AG10803 (cell line): ENCODE measurements at regions not wholly inside any gene's neighbourhood (a gene's known extent, or its start where the extent isn't known, plus 50 kb on each side); places are given as distances from the start of the nearest gene placed in this dataset.

Experiments
- DNase-seq: peaks from one replicate; pipeline ENCODE4 v3.0.0; 2010; ENCODE audit warnings: low read depth
- H3K4me3 ChIP-seq: 2 replicates; pipeline ENCODE4 v1.5.1; 2011; ENCODE audit warnings: mild to moderate bottlenecking, low read length, control low read depth
- CTCF ChIP-seq: conservative IDR thresholded peaks from 2 replicates; pipeline ENCODE4 v1.5.1; 2011; ENCODE audit warnings: mild to moderate bottlenecking, low read length, control low read depth, inconsistent platforms

- no peak for TF ChIP-seq CTCF
- H3K4me3 ChIP-seq: no peak overlapping the region
These were observed 223.1 kb downstream of the MZT1 start for GRCh38 chr13:72504131-72504841.

GRCh38 chr13:72500851-72501250 is 226.6 kb downstream of the MZT1 start:
- no peak for DNase-seq
- H3K4me3 ChIP-seq: no peak overlapping the region
- TF ChIP-seq CTCF: no peak

More at GRCh38 chr13:72504131-72504841, 223.1 kb downstream of the MZT1 start:
- no peak for DNase-seq

GRCh38 chr13:72495681-72496080 is 231.7 kb downstream of the MZT1 start:
- H3K4me3 ChIP-seq: no peak overlapping the region
- DNase-seq: no peak
- TF ChIP-seq CTCF: no peak

- TF ChIP-seq CTCF: no peak
- H3K4me3 ChIP-seq: no peak overlapping the region
- no peak for DNase-seq
These were observed 237.7 kb downstream of the MZT1 start for GRCh38 chr13:72489751-72490150.

- no peak for DNase-seq
- no peak for TF ChIP-seq CTCF
These were observed 254.1 kb downstream of the MZT1 start for GRCh38 chr13:72473321-72473720.

GRCh38 chr13:72469906-72470305 is 257.5 kb downstream of the MZT1 start:
- TF ChIP-seq CTCF: no peak
- no peak overlapping the region for H3K4me3 ChIP-seq
- no peak for DNase-seq

More at GRCh38 chr13:72473321-72473720, 254.1 kb downstream of the MZT1 start:
- no peak overlapping the region for H3K4me3 ChIP-seq

GRCh38 chr13:72463561-72463960 is 263.9 kb downstream of the MZT1 start:
- no peak for DNase-seq
- no peak for TF ChIP-seq CTCF
- no peak overlapping the region for H3K4me3 ChIP-seq
